ENCODE measurements at regions not wholly inside any gene's neighbourhood (a gene's known extent, or its start where the extent isn't known, plus 50 kb on each side); places are given as distances from the start of the nearest gene placed in this dataset.

GRCh38 chr2:150570712-150571111 is 83.2 kb upstream of the RND3 start:
- TF ChIP-seq CTCF (IDR thresholded peaks at IDR 0.05) (no peak), POLR2AphosphoS5 (IDR thresholded peaks at IDR 0.05; ENCODE audit: low read depth, low read length) (no peak)
